ENCODE measurements at regions not wholly inside any gene's neighbourhood (a gene's known extent, or its start where the extent isn't known, plus 50 kb on each side); places are given as distances from the start of the nearest gene placed in this dataset.

DNA sequence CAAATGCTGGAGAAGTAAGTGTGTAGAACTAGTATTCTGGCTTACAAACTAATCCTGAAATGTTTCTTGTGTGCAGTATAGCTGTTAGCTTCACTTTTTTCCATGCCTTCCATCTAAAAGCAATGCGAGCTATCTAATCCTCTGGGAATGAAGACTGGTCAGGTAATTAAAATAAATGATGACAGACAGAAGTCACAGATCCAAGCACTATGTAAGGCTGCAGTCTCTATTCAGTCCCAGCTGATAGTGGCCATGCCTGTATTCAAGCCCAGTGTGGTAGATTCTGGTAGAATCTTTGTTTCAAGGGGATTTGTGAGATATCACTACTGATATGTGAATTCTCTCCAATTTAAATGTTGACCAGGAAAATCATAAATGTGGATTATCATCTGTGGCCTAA lies 637.2 kb downstream of the TMTC2 start:
- TF ChIP-seq, protein P1, sequence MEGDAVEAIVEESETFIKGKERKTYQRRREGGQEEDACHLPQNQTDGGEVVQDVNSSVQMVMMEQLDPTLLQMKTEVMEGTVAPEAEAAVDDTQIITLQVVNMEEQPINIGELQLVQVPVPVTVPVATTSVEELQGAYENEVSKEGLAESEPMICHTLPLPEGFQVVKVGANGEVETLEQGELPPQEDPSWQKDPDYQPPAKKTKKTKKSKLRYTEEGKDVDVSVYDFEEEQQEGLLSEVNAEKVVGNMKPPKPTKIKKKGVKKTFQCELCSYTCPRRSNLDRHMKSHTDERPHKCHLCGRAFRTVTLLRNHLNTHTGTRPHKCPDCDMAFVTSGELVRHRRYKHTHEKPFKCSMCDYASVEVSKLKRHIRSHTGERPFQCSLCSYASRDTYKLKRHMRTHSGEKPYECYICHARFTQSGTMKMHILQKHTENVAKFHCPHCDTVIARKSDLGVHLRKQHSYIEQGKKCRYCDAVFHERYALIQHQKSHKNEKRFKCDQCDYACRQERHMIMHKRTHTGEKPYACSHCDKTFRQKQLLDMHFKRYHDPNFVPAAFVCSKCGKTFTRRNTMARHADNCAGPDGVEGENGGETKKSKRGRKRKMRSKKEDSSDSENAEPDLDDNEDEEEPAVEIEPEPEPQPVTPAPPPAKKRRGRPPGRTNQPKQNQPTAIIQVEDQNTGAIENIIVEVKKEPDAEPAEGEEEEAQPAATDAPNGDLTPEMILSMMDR (IDR thresholded peaks at IDR 0.05) = no peak
- no peak for TF ChIP-seq EZH2 (IDR thresholded peaks at IDR 0.05; ENCODE audit: borderline replicate concordance, insufficient read depth, low read depth, low read length, poor library complexity, severe bottlenecking)

Measured in B cell (primary cell).